ENCODE measurements at regions not wholly inside any gene's neighbourhood (a gene's known extent, or its start where the extent isn't known, plus 50 kb on each side); places are given as distances from the start of the nearest gene placed in this dataset.

DNA sequence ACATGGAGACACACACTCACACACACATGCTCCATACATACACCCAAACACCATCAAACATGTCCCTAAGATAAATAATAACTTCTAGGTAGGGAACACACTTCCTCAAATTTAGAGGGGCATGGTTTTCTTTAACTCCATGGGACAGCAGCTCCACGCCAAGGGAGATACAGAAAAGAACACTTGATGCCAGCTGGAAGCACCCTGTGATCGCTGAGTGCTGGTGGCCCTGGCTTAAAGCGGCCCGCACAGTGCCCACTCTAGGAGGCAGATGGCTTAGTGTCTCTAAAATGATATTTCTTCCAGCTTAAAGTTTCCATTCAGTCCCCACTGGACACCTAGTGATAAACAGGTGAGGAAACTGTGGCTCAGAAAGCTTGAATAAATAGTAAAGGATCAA lies 232.9 kb downstream of the UACA start:
- Mint-ChIP-seq H3K27ac (no peak overlapping the region), H3K4me1 (ENCODE audit: unreplicated experiment) (peaks cover 48% of the 10 kb centered on the region), H3K9me3 (peaks cover 4% of the 10 kb centered on the region), H3K4me3 (no peak overlapping the region), H3K36me3 (no peaks in the 10 kb centered on the region), H3K27me3 (peaks cover 19% of the 10 kb centered on the region)
- DNase-seq (ENCODE audit: extremely low spot score, unreplicated experiment), result peak; percentile 34
- TF ChIP-seq, protein P1, sequence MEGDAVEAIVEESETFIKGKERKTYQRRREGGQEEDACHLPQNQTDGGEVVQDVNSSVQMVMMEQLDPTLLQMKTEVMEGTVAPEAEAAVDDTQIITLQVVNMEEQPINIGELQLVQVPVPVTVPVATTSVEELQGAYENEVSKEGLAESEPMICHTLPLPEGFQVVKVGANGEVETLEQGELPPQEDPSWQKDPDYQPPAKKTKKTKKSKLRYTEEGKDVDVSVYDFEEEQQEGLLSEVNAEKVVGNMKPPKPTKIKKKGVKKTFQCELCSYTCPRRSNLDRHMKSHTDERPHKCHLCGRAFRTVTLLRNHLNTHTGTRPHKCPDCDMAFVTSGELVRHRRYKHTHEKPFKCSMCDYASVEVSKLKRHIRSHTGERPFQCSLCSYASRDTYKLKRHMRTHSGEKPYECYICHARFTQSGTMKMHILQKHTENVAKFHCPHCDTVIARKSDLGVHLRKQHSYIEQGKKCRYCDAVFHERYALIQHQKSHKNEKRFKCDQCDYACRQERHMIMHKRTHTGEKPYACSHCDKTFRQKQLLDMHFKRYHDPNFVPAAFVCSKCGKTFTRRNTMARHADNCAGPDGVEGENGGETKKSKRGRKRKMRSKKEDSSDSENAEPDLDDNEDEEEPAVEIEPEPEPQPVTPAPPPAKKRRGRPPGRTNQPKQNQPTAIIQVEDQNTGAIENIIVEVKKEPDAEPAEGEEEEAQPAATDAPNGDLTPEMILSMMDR (conservative IDR thresholded peaks at IDR 0.05), result no peak

GRCh38 chr15:70530017-70530499 lies 233.3 kb downstream of the UACA start:
- Mint-ChIP-seq H3K27me3 (peaks cover 19% of the 10 kb centered on the region), H3K27ac (no peak overlapping the region), H3K4me3 (no peak overlapping the region), H3K4me1 (ENCODE audit: unreplicated experiment) (peaks cover 44% of the 10 kb centered on the region), H3K36me3 (no peaks in the 10 kb centered on the region), H3K9me3 (peaks cover 4% of the 10 kb centered on the region)
- TF ChIP-seq, protein P1 (conservative IDR thresholded peaks at IDR 0.05), result no peak
- peak; percentile 53 for DNase-seq (ENCODE audit: extremely low spot score, unreplicated experiment)

GRCh38 chr15:70528816-70529215 lies 234.5 kb downstream of the UACA start:
- H3K9me3 Mint-ChIP-seq, result peaks cover 4% of the 10 kb centered on the region
- H3K4me1 Mint-ChIP-seq (ENCODE audit: unreplicated experiment), result peaks cover 34% of the 10 kb centered on the region
- no peak overlapping the region for H3K4me3 Mint-ChIP-seq
- peaks cover 17% of the 10 kb centered on the region for H3K27me3 Mint-ChIP-seq
- DNase-seq (ENCODE audit: extremely low spot score, unreplicated experiment), result peak; percentile 27
- TF ChIP-seq, protein P1 (conservative IDR thresholded peaks at IDR 0.05), result no peak
- no peak overlapping the region for H3K27ac Mint-ChIP-seq
- H3K36me3 Mint-ChIP-seq, result no peaks in the 10 kb centered on the region

GRCh38 chr15:70528270-70528706 lies 235.1 kb downstream of the UACA start:
- Mint-ChIP-seq H3K36me3 (no peaks in the 10 kb centered on the region), H3K9me3 (peaks cover 4% of the 10 kb centered on the region), H3K4me3 (no peak overlapping the region), H3K27ac (no peak overlapping the region), H3K27me3 (peaks cover 14% of the 10 kb centered on the region), H3K4me1 (ENCODE audit: unreplicated experiment) (peaks cover 32% of the 10 kb centered on the region)
- DNase-seq (ENCODE audit: extremely low spot score, unreplicated experiment), result peak; percentile 43
- TF ChIP-seq, protein P1 (conservative IDR thresholded peaks at IDR 0.05), result no peak

- Mint-ChIP-seq H3K36me3 (no peaks in the 10 kb centered on the region), H3K4me3 (no peak overlapping the region), H3K27me3 (peaks cover 14% of the 10 kb centered on the region)
Observed at GRCh38 chr15:70526974-70527325, 236.4 kb downstream of the UACA start.

More at GRCh38 chr15:70526974-70527325, 236.4 kb downstream of the UACA start:
- DNase-seq (ENCODE audit: extremely low spot score, unreplicated experiment), result no peak
- H3K9me3 Mint-ChIP-seq, result peaks cover 4% of the 10 kb centered on the region
- TF ChIP-seq, protein P1 (conservative IDR thresholded peaks at IDR 0.05), result no peak
- peaks cover 32% of the 10 kb centered on the region for H3K4me1 Mint-ChIP-seq (ENCODE audit: unreplicated experiment)
- H3K27ac Mint-ChIP-seq, result no peak overlapping the region
